ENCODE measurements at regions not wholly inside any gene's neighbourhood (a gene's known extent, or its start where the extent isn't known, plus 50 kb on each side); places are given as distances from the start of the nearest gene placed in this dataset.

DNA sequence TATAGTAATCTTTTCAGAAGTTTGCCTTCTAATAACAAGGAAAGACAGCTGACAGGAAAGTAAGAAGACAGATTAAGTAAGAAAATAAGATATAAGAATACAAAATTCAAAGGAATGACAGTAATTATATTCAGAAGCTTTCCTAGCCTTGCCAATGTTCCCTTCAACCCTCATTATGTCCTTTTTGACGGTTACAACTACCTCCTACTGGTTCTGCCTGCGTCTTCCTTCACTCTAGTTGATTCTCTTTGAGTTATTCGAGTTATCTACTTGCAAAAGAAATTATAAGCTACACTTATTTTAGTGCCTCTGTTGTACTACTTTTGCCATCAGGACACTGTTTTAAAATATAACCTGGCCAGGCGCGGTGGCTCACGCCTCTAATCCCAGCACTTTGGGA, 218.9 kb upstream of the GYPC start:
- H3K4me2 ChIP-seq (ENCODE audit: low read depth, low read length, poor library complexity, severe bottlenecking): no peak overlapping the region
- no peak overlapping the region for H3K4me3 ChIP-seq (ENCODE audit: low read length, poor library complexity, severe bottlenecking)
- no peak overlapping the region for H2AFZ ChIP-seq (ENCODE audit: low read length)
- no peaks in the 10 kb centered on the region for H3F3A ChIP-seq (ENCODE audit: low read depth)
- H4K20me1 ChIP-seq (ENCODE audit: insufficient read depth, low read length, poor library complexity, severe bottlenecking): no peaks in the 10 kb centered on the region
- H3K9me3 ChIP-seq (ENCODE audit: insufficient read depth, low read depth, low read length): no peaks in the 10 kb centered on the region
- H3K27me3 ChIP-seq (ENCODE audit: insufficient read depth, low read length, poor library complexity, severe bottlenecking): no peaks in the 10 kb centered on the region
- H3K79me2 ChIP-seq (ENCODE audit: insufficient read depth, low read length): no peaks in the 10 kb centered on the region
- no peaks in the 10 kb centered on the region for H3K4me1 ChIP-seq (ENCODE audit: insufficient read depth, low read length, poor library complexity, severe bottlenecking)
- H3K9me2 ChIP-seq (replicated peaks; ENCODE audit: low read depth, low read length): no peaks in the 10 kb centered on the region
- TF ChIP-seq, protein P1, sequence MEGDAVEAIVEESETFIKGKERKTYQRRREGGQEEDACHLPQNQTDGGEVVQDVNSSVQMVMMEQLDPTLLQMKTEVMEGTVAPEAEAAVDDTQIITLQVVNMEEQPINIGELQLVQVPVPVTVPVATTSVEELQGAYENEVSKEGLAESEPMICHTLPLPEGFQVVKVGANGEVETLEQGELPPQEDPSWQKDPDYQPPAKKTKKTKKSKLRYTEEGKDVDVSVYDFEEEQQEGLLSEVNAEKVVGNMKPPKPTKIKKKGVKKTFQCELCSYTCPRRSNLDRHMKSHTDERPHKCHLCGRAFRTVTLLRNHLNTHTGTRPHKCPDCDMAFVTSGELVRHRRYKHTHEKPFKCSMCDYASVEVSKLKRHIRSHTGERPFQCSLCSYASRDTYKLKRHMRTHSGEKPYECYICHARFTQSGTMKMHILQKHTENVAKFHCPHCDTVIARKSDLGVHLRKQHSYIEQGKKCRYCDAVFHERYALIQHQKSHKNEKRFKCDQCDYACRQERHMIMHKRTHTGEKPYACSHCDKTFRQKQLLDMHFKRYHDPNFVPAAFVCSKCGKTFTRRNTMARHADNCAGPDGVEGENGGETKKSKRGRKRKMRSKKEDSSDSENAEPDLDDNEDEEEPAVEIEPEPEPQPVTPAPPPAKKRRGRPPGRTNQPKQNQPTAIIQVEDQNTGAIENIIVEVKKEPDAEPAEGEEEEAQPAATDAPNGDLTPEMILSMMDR (conservative IDR thresholded peaks at IDR 0.05; ENCODE audit: low read length): no peak
- TF ChIP-seq EZH2phosphoT487 (IDR thresholded peaks at IDR 0.05; ENCODE audit: borderline replicate concordance): no peak
- H3K36me3 ChIP-seq (ENCODE audit: insufficient read depth, low read length): no peaks in the 10 kb centered on the region
- no peak overlapping the region for H3K9ac ChIP-seq (ENCODE audit: low read depth, low read length, poor library complexity, severe bottlenecking)

DNA sequence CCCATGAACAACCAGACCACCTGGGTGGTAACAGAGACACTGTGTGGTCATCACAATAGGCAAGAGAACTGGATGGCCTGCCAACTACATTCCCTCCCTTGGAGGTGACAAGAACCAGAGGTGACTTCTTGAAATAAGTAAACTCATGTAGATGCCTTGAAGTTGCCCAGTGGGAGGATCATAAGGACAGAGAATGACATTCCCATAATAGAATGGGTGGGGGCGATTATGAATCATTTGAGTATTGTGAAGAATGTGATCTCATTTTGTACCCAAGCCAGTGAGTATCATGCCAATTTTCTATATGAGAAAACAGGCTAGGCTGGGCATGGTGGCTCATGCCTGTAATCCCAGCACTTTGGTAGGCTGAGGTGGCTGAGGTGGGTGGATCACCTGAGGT, 211.4 kb upstream of the GYPC start:
- Histone ChIP-seq H3K4me1 (ENCODE audit: insufficient read depth, low read length, poor library complexity, severe bottlenecking) (no peaks in the 10 kb centered on the region), H4K20me1 (ENCODE audit: insufficient read depth, low read length, poor library complexity, severe bottlenecking) (no peaks in the 10 kb centered on the region), H3K4me3 (ENCODE audit: low read length, poor library complexity, severe bottlenecking) (no peak overlapping the region), H3F3A (ENCODE audit: low read depth) (no peaks in the 10 kb centered on the region), H3K9me3 (ENCODE audit: insufficient read depth, low read depth, low read length) (no peaks in the 10 kb centered on the region), H3K36me3 (ENCODE audit: insufficient read depth, low read length) (no peaks in the 10 kb centered on the region), H3K9me2 (replicated peaks; ENCODE audit: low read depth, low read length) (no peaks in the 10 kb centered on the region), H2AFZ (ENCODE audit: low read length) (no peak overlapping the region), H3K9ac (ENCODE audit: low read depth, low read length, poor library complexity, severe bottlenecking) (no peak overlapping the region), H3K4me2 (ENCODE audit: low read depth, low read length, poor library complexity, severe bottlenecking) (no peak overlapping the region), H3K79me2 (ENCODE audit: insufficient read depth, low read length) (no peaks in the 10 kb centered on the region), H3K27me3 (ENCODE audit: insufficient read depth, low read length, poor library complexity, severe bottlenecking) (no peaks in the 10 kb centered on the region)
- TF ChIP-seq, protein P1 (conservative IDR thresholded peaks at IDR 0.05; ENCODE audit: low read length): no peak
- no peak for TF ChIP-seq EZH2phosphoT487 (IDR thresholded peaks at IDR 0.05; ENCODE audit: borderline replicate concordance)

DNA sequence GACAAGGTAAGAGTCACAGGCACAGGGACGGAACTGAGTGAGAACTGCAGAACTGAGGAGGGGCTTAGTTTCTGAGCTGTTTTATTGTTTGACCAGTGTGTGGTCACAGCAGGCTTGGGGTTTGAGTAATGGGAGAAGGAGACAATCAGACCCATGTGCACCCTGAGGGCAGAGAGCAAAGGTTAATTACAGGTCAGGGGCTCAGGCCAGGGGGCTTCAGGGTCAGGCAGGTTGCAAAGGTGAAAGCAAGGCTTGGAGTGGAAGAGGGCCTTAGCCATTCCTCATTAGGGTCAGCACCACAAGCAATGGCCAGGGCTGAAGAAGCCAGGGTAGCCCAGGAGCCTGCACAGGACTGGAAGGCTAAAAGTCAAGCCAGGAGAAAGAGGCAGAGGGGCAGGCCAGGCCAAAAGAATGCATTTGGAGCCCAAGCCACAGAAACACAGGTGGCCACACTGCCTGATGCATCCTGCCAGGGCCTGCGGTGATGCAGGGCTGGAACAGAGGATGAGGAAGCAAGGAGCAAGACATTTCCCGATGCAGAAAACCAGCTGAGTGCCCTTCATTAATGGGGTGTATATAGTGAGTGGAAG, 209.8 kb upstream of the GYPC start:
- H4K20me1 ChIP-seq (ENCODE audit: insufficient read depth, low read length, poor library complexity, severe bottlenecking): no peaks in the 10 kb centered on the region
- TF ChIP-seq, protein P1 (conservative IDR thresholded peaks at IDR 0.05; ENCODE audit: low read length): no peak
- no peak overlapping the region for H3K9ac ChIP-seq (ENCODE audit: low read depth, low read length, poor library complexity, severe bottlenecking)
- H2AFZ ChIP-seq (ENCODE audit: low read length): no peak overlapping the region
- no peaks in the 10 kb centered on the region for H3K9me2 ChIP-seq (replicated peaks; ENCODE audit: low read depth, low read length)
- no peaks in the 10 kb centered on the region for H3F3A ChIP-seq (ENCODE audit: low read depth)
- H3K9me3 ChIP-seq (ENCODE audit: insufficient read depth, low read depth, low read length): no peaks in the 10 kb centered on the region
- H3K79me2 ChIP-seq (ENCODE audit: insufficient read depth, low read length): no peaks in the 10 kb centered on the region
- H3K4me2 ChIP-seq (ENCODE audit: low read depth, low read length, poor library complexity, severe bottlenecking): no peak overlapping the region
- H3K27me3 ChIP-seq (ENCODE audit: insufficient read depth, low read length, poor library complexity, severe bottlenecking): no peaks in the 10 kb centered on the region
- H3K4me3 ChIP-seq (ENCODE audit: low read length, poor library complexity, severe bottlenecking): no peak overlapping the region
- no peaks in the 10 kb centered on the region for H3K36me3 ChIP-seq (ENCODE audit: insufficient read depth, low read length)
- H3K4me1 ChIP-seq (ENCODE audit: insufficient read depth, low read length, poor library complexity, severe bottlenecking): no peaks in the 10 kb centered on the region

Measured in Loucy (cell line).